Psoas muscle (tissue), 7 donors: ENCODE measurements at regions not wholly inside any gene's neighbourhood (a gene's known extent, or its start where the extent isn't known, plus 50 kb on each side); places are given as distances from the start of the nearest gene placed in this dataset.

ENCODE experiments used
- ATAC-seq, 4 donors: fragments of 200-7000 bp; cut with Tn5 transposase; one replicate each; pipeline ENCODE4 v1.9.1; 2020; ENCODE audit warnings: moderate library complexity in 3 of 4, mild to moderate bottlenecking in 2 of 4
- DNase-seq, 2 donors: peaks; one replicate each; pipeline ENCODE4 v3.0.0-alpha.2; 2020
- H3K27ac ChIP-seq: fragments of 200-600 bp; one replicate; pipeline ENCODE4 v1.8.0; 2022
- H3K27me3 ChIP-seq, 3 donors: fragments of 200-600 bp in 1 of 3; one replicate each; pipeline versions ENCODE4 v1.6.1 to v1.8.0; 2013 to 2022; ENCODE audit warnings: low read length in 2 of 3, mild to moderate bottlenecking in 2 of 3, moderate library complexity in 1 of 3; ENCODE audit not compliant: insufficient read depth in 3 of 3
- H3K36me3 ChIP-seq, 2 donors: fragments of 200-600 bp in 1 of 2; one replicate each; pipeline versions ENCODE4 v1.6.1 to v1.8.0; 2013 to 2022; ENCODE audit warnings: low read depth in 1 of 2, mild to moderate bottlenecking in 1 of 2, moderate library complexity in 1 of 2; ENCODE audit not compliant: insufficient read depth in 1 of 2
- H3K4me1 ChIP-seq: fragments of 200-600 bp; one replicate; pipeline ENCODE4 v1.8.0; 2022
- H3K4me3 ChIP-seq: fragments of 200-600 bp; one replicate; pipeline ENCODE4 v1.8.0; 2022; ENCODE audit warnings: mild to moderate bottlenecking
- H3K9me3 ChIP-seq: fragments of 200-600 bp; one replicate; pipeline ENCODE4 v1.8.0; 2022
- CTCF ChIP-seq: fragments of 200-600 bp; IDR thresholded peaks from one replicate; pipeline ENCODE4 v1.8.0; 2022; ENCODE audit warnings: antibody characterized with exemption
- WGBS, 3 donors: extraction: QIAGEN DNeasy Blood & Tissue Kit; methylation state at CpG; one replicate each; pipeline versions ENCODE4 v1.1.6 to v1.1.7; 2013; 5-methylcytosine and 5-hydroxymethylcytosine counted together
- intact Hi-C, 2 donors: fragments of 100-400 bp; cut with DNase I; formaldehyde crosslinking; loops; one replicate each; pipeline versions ENCODE4 v1.11.0 to v1.14.2; 2022
- donor health status: healthy with polysubstance abuse.
- donor health status: DM: no; HTN: no; CAD: no; lungs with moderate emphysema.
- donor health status: Bipolar disorder and iron deficiency.
- donor health status: healthy.
- donor health status: DM: yes; HTN: yes; CAD: no.
- donor health status: DM: no; HTN: no; CAD: no.
- donor health status: DM: yes; HTN: yes; CAD: no.

DNA sequence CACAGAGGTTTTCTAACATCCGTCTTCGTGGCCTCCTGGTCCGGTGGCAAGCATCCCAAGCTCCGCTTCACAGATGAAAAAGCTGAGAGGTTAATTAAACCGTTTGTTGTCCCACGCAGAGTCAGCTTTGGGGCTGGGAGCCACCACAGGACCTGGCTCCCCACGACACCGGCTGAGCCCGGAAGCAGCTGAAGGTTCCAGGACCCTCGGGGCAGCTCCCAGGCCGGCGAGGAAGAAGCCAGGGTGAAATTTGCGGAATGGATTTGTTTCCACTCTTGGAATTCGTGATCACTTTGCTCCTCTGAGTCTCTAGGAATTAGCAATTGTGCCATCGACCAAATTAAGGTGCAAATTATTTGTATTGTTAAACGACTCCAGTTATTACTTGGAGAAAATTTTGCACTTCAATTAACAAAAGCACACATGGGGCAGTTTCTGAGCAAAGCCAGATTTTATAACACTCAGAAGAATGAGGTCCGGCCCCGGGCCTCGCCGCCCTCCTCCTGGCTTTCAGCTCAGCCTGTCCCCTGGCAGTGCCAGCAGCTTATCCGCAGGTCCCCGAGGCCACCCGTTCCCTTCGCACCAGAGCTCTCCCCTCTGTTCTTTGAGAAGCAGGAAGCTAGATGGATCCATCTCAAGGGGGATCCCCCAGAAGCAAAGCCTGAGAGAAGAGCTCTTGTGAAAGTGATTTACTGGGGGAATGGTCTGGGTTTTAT lies 69.1 kb downstream of the SIK1 start:
- intact Hi-C loops = no loop called here
- no peak overlapping the region for H3K27ac ChIP-seq
- DNase-seq (peak in 1 of 2 donors; percentile 42), ATAC-seq (no peak)
- WGBS, 3 donors = 57 to 75% (median 57%) methylated on average over 24 of the region's 24 CpGs
- TF ChIP-seq CTCF = no peak
- peaks cover 0 to 6% (median 2%) of the 10 kb centered on the region in 3 donors for H3K27me3 ChIP-seq
- H3K4me3 ChIP-seq = no peak overlapping the region
- H3K9me3 ChIP-seq = no peaks in the 10 kb centered on the region
- H3K36me3 ChIP-seq = no peaks in the 10 kb centered on the region
- peaks cover 15% of the 10 kb centered on the region for H3K4me1 ChIP-seq

- intact Hi-C loops = no loop called here
- Histone ChIP-seq H3K27me3 (no peaks in the 10 kb centered on the region), H3K27ac (no peak overlapping the region), H3K9me3 (no peaks in the 10 kb centered on the region), H3K4me3 (no peak overlapping the region), H3K4me1 (peaks cover 2% of the 10 kb centered on the region), H3K36me3 (no peaks in the 10 kb centered on the region)
- ATAC-seq = peak in 3 of 4 donors; percentile 17 to 42 (median 34)
- DNase-seq = no peak
- no peak for TF ChIP-seq CTCF
- WGBS, 3 donors = 71 to 77% (median 74%) methylated on average over 7 of the region's 7 CpGs
Measured at GRCh38 chr21:43355925-43356289, 71.0 kb downstream of the SIK1 start.

GRCh38 chr21:43355266-43355924 lies 71.5 kb downstream of the SIK1 start:
- H3K36me3 ChIP-seq = no peaks in the 10 kb centered on the region
- intact Hi-C loops = no loop called here
- no peak overlapping the region for H3K27ac ChIP-seq
- H3K27me3 ChIP-seq = no peaks in the 10 kb centered on the region
- ATAC-seq (no peak), DNase-seq (peak in 1 of 2 donors; percentile 49)
- TF ChIP-seq CTCF = no peak
- H3K4me3 ChIP-seq = no peak overlapping the region
- no peaks in the 10 kb centered on the region for H3K4me1 ChIP-seq
- H3K9me3 ChIP-seq = no peaks in the 10 kb centered on the region
- WGBS, 3 donors = 86 to 91% (median 88%) methylated on average over 25 of the region's 25 CpGs

- Histone ChIP-seq H3K4me3 (no peak overlapping the region), H3K36me3 (no peaks in the 10 kb centered on the region), H3K4me1 (no peaks in the 10 kb centered on the region), H3K27me3 (no peaks in the 10 kb centered on the region), H3K27ac (no peak overlapping the region), H3K9me3 (no peaks in the 10 kb centered on the region)
- intact Hi-C loops = no loop called here
- ATAC-seq = no peak
- no peak for TF ChIP-seq CTCF
- DNase-seq = no peak
- WGBS, 3 donors = 91 to 92% (median 92%) methylated on average over 4 of the region's 4 CpGs
Measured at GRCh38 chr21:43354666-43355065, 72.3 kb downstream of the SIK1 start.
